ENCODE measurements at regions not wholly inside any gene's neighbourhood (a gene's known extent, or its start where the extent isn't known, plus 50 kb on each side); places are given as distances from the start of the nearest gene placed in this dataset.

DNA sequence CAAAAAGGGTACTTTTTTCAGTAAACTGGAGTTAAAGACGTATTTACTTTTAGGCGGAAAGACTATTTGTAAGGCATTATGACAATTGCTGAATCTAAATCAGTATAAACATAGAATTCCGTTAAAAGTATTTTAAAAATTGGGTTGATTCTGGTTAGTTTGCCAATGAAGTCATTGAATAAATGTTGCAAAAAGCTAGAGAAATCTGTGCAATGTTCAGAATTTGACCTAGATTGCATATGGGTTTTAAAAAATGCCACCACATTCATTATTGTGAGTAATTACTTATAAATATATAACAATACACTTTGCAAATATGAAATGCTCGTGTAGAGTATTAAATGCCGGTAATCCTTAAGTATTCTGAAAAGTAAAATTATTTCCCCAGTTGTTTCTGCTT lies 116.5 kb upstream of the EEF1E1 start:
- H3K9me3 Mint-ChIP-seq = no peaks in the 10 kb centered on the region
- no peak overlapping the region for H3K27ac Mint-ChIP-seq
- DNase-seq = no peak
- H3K36me3 Mint-ChIP-seq = no peaks in the 10 kb centered on the region
- no peaks in the 10 kb centered on the region for H3K27me3 Mint-ChIP-seq
- CTCF ChIA-PET = interaction anchor here (0.7 to 4.3 kb wide), 18 partner anchors 8 to 1244 kb away, joined by 3 to 83 read pairs (median 3); partner anchors contain the start of gene BMP6
- H3K4me1 Mint-ChIP-seq = no peaks in the 10 kb centered on the region
- H3K4me3 Mint-ChIP-seq = no peak overlapping the region

- H3K36me3 Mint-ChIP-seq = no peaks in the 10 kb centered on the region
- CTCF ChIA-PET = no interaction called here
Measured at GRCh38 chr6:8215631-8216030, 113.3 kb upstream of the EEF1E1 start.

GRCh38 chr6:8213995-8214394 lies 111.6 kb upstream of the EEF1E1 start:
- DNase-seq = no peak
- CTCF ChIA-PET = no interaction called here
- H3K4me3 Mint-ChIP-seq = no peak overlapping the region
- H3K27me3 Mint-ChIP-seq = no peaks in the 10 kb centered on the region
- H3K27ac Mint-ChIP-seq = no peak overlapping the region
- no peaks in the 10 kb centered on the region for H3K36me3 Mint-ChIP-seq
- H3K9me3 Mint-ChIP-seq = no peaks in the 10 kb centered on the region
- H3K4me1 Mint-ChIP-seq = no peaks in the 10 kb centered on the region

More at GRCh38 chr6:8215631-8216030, 113.3 kb upstream of the EEF1E1 start:
- Mint-ChIP-seq H3K27me3 (no peaks in the 10 kb centered on the region), H3K9me3 (no peaks in the 10 kb centered on the region), H3K4me3 (no peak overlapping the region), H3K27ac (no peak overlapping the region), H3K4me1 (no peaks in the 10 kb centered on the region)
- DNase-seq = no peak

DNA sequence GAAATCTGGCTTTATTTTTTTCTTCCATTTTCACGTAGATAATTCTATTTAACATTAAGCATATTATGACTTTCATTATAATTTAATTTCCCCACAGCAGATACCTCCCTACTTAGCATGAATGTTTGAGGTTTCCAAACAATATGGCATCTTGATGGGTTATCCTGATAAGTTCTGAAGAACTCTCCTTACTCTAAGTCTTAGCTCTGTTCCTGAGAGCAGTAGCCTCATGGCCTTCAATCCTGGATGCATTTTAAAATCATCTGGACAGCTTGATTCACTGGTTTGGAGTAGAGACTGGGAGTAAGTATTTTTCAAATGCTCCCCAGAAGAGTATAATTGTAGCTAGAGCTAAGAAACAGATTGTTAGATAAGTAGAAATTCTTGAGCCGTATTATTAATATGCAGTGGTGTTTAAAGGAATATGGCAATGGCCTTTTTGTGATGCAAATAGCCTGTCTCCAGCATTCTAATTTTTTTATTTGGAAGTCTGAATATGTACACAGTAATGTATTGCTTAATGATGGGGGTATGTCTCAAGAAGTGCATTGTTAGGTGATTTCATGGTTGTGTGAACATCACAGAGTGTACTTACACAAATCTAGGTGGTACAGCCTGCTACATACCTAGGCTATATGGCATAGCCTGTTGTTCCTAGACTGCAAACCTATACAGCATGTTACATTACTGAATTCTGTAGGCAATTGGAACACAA lies 110.5 kb upstream of the EEF1E1 start:
- CTCF ChIA-PET = no interaction called here
- Mint-ChIP-seq H3K9me3 (no peaks in the 10 kb centered on the region), H3K27me3 (no peaks in the 10 kb centered on the region), H3K4me3 (no peak overlapping the region), H3K36me3 (no peaks in the 10 kb centered on the region), H3K27ac (no peak overlapping the region), H3K4me1 (no peaks in the 10 kb centered on the region)
- DNase-seq = no peak

- H3K27ac Mint-ChIP-seq = no peak overlapping the region
- CTCF ChIA-PET = no interaction called here
- no peak overlapping the region for H3K4me3 Mint-ChIP-seq
- no peaks in the 10 kb centered on the region for H3K9me3 Mint-ChIP-seq
- H3K4me1 Mint-ChIP-seq = no peaks in the 10 kb centered on the region
- peaks cover 3% of the 10 kb centered on the region for H3K27me3 Mint-ChIP-seq
- no peaks in the 10 kb centered on the region for H3K36me3 Mint-ChIP-seq
- DNase-seq = no peak
Measured at GRCh38 chr6:8207869-8208191, 105.5 kb upstream of the EEF1E1 start.

DNA sequence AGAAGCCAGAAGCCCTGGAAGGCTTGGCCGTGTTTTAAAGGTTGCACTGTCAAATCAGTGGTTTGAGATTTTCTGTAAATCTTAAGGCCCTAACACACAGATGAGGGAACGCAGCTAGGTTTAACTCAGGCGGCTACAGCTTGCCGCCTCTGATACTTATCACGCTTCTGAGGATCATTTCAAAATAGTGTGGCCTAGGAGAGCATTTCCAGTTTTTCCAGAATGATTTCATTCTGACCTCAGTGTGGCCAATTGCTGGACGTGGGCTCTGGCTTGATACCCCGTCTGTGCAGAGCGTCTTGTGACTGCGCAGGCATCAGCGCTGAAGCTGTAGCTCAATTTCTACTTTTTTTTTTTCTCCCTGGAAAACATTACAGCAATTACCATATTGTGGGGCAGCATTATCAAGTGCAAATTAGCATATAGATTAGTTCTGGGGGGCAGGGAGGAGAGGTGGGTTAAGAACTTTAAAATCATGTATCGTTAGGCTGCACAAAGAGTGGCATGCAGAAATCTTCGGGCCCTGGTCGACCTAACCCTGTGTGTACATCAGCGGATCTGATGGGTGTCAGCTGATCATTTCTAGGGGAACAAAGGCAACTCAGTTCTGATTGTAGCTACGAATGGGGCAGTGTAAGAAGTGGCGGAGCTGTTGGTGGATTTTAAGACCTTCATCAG lies 105.0 kb upstream of the EEF1E1 start:
- CTCF ChIA-PET = no interaction called here
- Mint-ChIP-seq H3K27ac (no peak overlapping the region), H3K4me1 (no peaks in the 10 kb centered on the region), H3K27me3 (peaks cover 3% of the 10 kb centered on the region), H3K4me3 (no peak overlapping the region), H3K36me3 (no peaks in the 10 kb centered on the region), H3K9me3 (no peaks in the 10 kb centered on the region)
- no peak for DNase-seq

GRCh38 chr6:8203337-8203736 lies 101.0 kb upstream of the EEF1E1 start:
- no peaks in the 10 kb centered on the region for H3K36me3 Mint-ChIP-seq
- peaks cover 3% of the 10 kb centered on the region for H3K27me3 Mint-ChIP-seq
- CTCF ChIA-PET = no interaction called here
- H3K4me1 Mint-ChIP-seq = no peaks in the 10 kb centered on the region
- H3K4me3 Mint-ChIP-seq = no peak overlapping the region
- DNase-seq = no peak
- no peak overlapping the region for H3K27ac Mint-ChIP-seq
- no peaks in the 10 kb centered on the region for H3K9me3 Mint-ChIP-seq

- H3K36me3 Mint-ChIP-seq = no peaks in the 10 kb centered on the region
- CTCF ChIA-PET = no interaction called here
- peaks cover 3% of the 10 kb centered on the region for H3K27me3 Mint-ChIP-seq
- H3K4me3 Mint-ChIP-seq = no peak overlapping the region
- H3K9me3 Mint-ChIP-seq = no peaks in the 10 kb centered on the region
- H3K4me1 Mint-ChIP-seq = no peaks in the 10 kb centered on the region
- H3K27ac Mint-ChIP-seq = no peak overlapping the region
- DNase-seq = no peak
Measured at GRCh38 chr6:8201679-8202078, 99.3 kb upstream of the EEF1E1 start.

GRCh38 chr6:8200255-8200654 lies 97.9 kb upstream of the EEF1E1 start:
- H3K36me3 Mint-ChIP-seq = no peaks in the 10 kb centered on the region
- H3K4me3 Mint-ChIP-seq = no peak overlapping the region
- DNase-seq = no peak
- no peaks in the 10 kb centered on the region for H3K4me1 Mint-ChIP-seq
- no peak overlapping the region for H3K27ac Mint-ChIP-seq
- CTCF ChIA-PET = no interaction called here
- no peaks in the 10 kb centered on the region for H3K9me3 Mint-ChIP-seq
- no peaks in the 10 kb centered on the region for H3K27me3 Mint-ChIP-seq

DNA sequence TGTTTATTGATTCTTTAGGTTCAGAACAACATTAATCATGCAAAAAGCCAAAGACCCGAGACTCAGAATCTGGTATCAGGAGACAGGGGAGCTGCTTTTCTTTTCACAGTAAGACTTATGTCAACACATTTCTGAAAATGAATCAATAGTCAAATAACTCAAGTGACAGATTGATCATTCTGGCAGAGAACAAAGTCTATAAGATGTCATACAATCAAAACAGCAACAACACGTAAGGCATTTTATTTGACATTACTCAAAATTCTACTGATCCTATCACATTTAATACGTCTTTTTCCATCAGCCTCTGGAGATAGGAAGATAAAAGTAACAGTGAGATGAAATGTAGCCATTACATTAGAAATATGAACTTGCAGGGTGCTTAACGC lies 93.4 kb upstream of the EEF1E1 start:
- H3K27ac Mint-ChIP-seq = no peak overlapping the region
- no peaks in the 10 kb centered on the region for H3K9me3 Mint-ChIP-seq
- CTCF ChIA-PET = no interaction called here
- no peak for DNase-seq
- no peaks in the 10 kb centered on the region for H3K4me1 Mint-ChIP-seq
- H3K36me3 Mint-ChIP-seq = no peaks in the 10 kb centered on the region
- peaks cover 4% of the 10 kb centered on the region for H3K27me3 Mint-ChIP-seq
- no peak overlapping the region for H3K4me3 Mint-ChIP-seq

DNA sequence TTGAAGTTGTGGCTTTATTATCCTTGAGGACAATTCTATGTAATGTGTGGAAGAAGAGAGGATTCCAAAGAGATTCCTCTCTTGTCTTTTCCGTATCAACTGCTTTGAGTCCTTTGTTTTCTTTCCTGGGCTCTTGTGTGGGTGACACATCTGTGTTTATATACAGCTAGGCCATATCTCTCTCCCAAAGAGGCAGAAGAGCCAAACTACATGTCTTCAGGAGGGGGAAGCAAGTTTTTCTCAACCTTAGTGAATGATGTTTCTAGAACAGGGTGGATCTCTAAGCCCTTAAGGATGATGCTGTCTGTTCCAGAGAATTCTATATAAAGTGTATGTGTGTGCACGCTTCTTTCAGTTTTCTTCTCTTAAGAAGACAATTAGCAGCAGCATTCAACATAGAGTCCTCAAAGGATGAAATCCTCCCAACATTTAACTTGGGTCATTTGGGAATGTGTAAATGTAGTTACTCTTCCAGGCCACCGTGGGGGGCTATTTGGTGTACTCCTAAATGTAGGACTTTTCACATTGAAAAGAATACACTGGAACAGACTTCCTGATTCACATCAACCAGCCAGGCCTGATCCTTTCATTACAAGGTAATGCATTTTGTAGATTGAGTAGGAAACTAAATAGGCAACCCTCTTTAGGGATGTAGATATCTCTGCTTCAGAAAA lies 92.8 kb upstream of the EEF1E1 start:
- no peak for DNase-seq
- H3K9me3 Mint-ChIP-seq = no peaks in the 10 kb centered on the region
- CTCF ChIA-PET = no interaction called here

GRCh38 chr6:8194490-8194889 lies 92.1 kb upstream of the EEF1E1 start:
- Mint-ChIP-seq H3K9me3 (no peaks in the 10 kb centered on the region), H3K4me3 (no peak overlapping the region), H3K36me3 (no peaks in the 10 kb centered on the region), H3K4me1 (no peaks in the 10 kb centered on the region), H3K27ac (no peak overlapping the region), H3K27me3 (peaks cover 4% of the 10 kb centered on the region)
- DNase-seq = no peak
- CTCF ChIA-PET = no interaction called here

More for the DNA sequence above, 92.8 kb upstream of the EEF1E1 start:
- H3K27me3 Mint-ChIP-seq = peaks cover 4% of the 10 kb centered on the region
- H3K36me3 Mint-ChIP-seq = no peaks in the 10 kb centered on the region
- no peaks in the 10 kb centered on the region for H3K4me1 Mint-ChIP-seq
- H3K27ac Mint-ChIP-seq = no peak overlapping the region
- no peak overlapping the region for H3K4me3 Mint-ChIP-seq

DNA sequence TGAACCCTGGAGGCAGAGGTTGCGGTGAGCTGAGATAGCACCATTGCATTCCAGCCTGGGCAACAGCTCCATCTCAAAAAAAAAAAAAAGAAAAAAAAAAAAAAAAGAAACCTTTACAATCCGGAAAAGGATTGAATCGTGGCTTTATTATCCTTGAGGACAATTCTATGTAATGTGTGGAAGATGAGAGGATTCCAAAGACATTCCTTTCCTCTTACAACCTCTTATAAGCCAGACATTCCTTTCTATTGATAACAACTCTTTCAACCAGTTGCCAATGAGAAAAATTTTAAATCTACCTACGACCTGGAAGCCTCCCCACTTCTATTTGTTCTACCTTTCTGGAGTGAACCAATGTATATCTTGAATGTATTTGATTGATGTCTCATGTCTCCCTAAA lies 91.2 kb upstream of the EEF1E1 start:
- no peaks in the 10 kb centered on the region for H3K36me3 Mint-ChIP-seq
- H3K27me3 Mint-ChIP-seq = peaks cover 4% of the 10 kb centered on the region
- no peak overlapping the region for H3K27ac Mint-ChIP-seq
- CTCF ChIA-PET = no interaction called here
- H3K4me1 Mint-ChIP-seq = no peaks in the 10 kb centered on the region
- DNase-seq = no peak
- no peaks in the 10 kb centered on the region for H3K9me3 Mint-ChIP-seq
- H3K4me3 Mint-ChIP-seq = no peak overlapping the region

DNA sequence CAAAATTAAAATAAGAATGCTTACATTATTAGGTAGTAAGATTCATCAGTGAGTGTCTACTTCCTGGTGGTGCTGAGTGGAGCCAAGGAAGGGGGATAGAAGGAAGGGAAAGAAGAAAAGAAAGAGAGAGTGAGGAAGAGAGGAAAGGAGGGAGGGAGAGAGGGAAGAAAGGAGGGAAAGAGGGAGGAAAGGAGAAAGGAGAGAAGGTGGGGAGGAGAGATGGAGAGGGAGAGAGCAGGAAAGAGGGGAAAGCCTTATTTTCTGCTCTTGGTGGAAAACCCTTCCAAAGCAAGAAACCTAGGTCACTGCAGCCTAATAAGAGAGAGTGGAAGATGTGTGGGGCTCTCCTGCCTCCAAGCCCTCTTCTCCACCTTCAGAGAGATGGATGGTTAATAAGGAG lies 90.2 kb upstream of the EEF1E1 start:
- Mint-ChIP-seq H3K36me3 (no peaks in the 10 kb centered on the region), H3K4me3 (no peak overlapping the region), H3K9me3 (no peaks in the 10 kb centered on the region), H3K4me1 (no peaks in the 10 kb centered on the region), H3K27ac (no peak overlapping the region), H3K27me3 (peaks cover 4% of the 10 kb centered on the region)
- CTCF ChIA-PET = no interaction called here
- no peak for DNase-seq

DNA sequence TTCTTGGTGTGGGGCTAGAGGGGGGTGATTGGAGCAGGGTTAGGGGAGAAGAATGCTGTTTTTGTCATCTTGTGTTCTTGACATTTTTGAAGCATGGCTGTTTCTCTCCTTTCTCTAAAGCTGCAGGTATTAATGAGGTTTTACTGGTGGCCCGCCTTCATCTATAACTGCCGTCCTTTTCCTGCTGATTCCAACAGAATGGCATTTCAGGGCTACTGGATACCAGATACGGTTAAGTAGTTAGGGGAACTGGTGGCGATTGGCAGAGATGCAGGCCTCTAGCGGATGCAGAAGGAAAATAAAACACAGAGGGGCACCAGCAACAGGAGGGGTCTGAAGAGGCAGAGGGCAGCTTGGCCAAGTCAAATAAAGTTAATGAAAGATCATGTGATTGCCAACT lies 89.7 kb upstream of the EEF1E1 start:
- Mint-ChIP-seq H3K36me3 (no peaks in the 10 kb centered on the region), H3K9me3 (no peaks in the 10 kb centered on the region), H3K27me3 (peaks cover 4% of the 10 kb centered on the region), H3K27ac (no peak overlapping the region), H3K4me3 (no peak overlapping the region), H3K4me1 (no peaks in the 10 kb centered on the region)
- DNase-seq = no peak
- CTCF ChIA-PET = no interaction called here

Data from activated naive CD4-positive, alpha-beta T cell treated with anti-CD3 and anti-CD28 coated beads, Interleukin-2, amount 10 ng/mL, durations not matched to agents 7 days and 5 days (primary cell).